Left lung (tissue), 4 donors: ENCODE measurements at regions not wholly inside any gene's neighbourhood (a gene's known extent, or its start where the extent isn't known, plus 50 kb on each side); places are given as distances from the start of the nearest gene placed in this dataset.
A peak's percentile ranks its signal among the peaks of the same experiment; 100 is the strongest.

Experiments used
- ATAC-seq: fragments of 200-7000 bp; cut with Tn5 transposase; one replicate; pipeline ENCODE4 v1.9.1; 2020; ENCODE audit warnings: moderate library complexity
- DNase-seq, 4 donors: peaks; one replicate each; pipeline ENCODE4 v3.0.0-alpha.2; 2013 to 2020
- H3K27ac ChIP-seq, 2 donors: fragments of 200-600 bp; sonication (generic) in 1 of 2; one replicate each; pipeline versions ENCODE4 v1.5.0 to v1.8.0; 2020 to 2021
- H3K27me3 ChIP-seq, 2 donors: fragments of 200-600 bp; sonication (generic) in 1 of 2; one replicate each; pipeline versions ENCODE4 v1.5.0 to v1.8.0; 2020 to 2021
- H3K36me3 ChIP-seq, 2 donors: fragments of 200-600 bp; sonication (generic) in 1 of 2; one replicate each; pipeline versions ENCODE4 v1.5.0 to v1.8.0; 2020 to 2021
- H3K4me1 ChIP-seq, 2 donors: fragments of 200-600 bp; one replicate each; pipeline ENCODE4 v1.8.0; 2021
- H3K4me3 ChIP-seq, 2 donors: fragments of 200-600 bp; sonication (generic) in 1 of 2; one replicate each; pipeline versions ENCODE4 v1.5.0 to v1.8.0; 2020 to 2021; ENCODE audit warnings: mild to moderate bottlenecking in 1 of 2
- H3K9me3 ChIP-seq, 2 donors: fragments of 200-600 bp; sonication (generic) in 1 of 2; one replicate each; pipeline versions ENCODE4 v1.5.0 to v1.8.0; 2020 to 2021
- CTCF ChIP-seq, 2 donors: fragments of 200-600 bp; sonication (generic) in 1 of 2; IDR thresholded peaks; one replicate each; pipeline versions ENCODE4 v1.5.0 to v1.8.0; 2021; ENCODE audit warnings: antibody characterized with exemption in 2 of 2
- intact Hi-C, 2 donors: fragments of 100-400 bp; cut with DNase I; formaldehyde crosslinking; loops; one replicate each; pipeline versions ENCODE4 v1.11.2 to v1.14.2; 2022
- donor health status: DM: no; HTN: yes; CAD: no.
- donor health status: DM: no; HTN: no; CAD: no.

DNA sequence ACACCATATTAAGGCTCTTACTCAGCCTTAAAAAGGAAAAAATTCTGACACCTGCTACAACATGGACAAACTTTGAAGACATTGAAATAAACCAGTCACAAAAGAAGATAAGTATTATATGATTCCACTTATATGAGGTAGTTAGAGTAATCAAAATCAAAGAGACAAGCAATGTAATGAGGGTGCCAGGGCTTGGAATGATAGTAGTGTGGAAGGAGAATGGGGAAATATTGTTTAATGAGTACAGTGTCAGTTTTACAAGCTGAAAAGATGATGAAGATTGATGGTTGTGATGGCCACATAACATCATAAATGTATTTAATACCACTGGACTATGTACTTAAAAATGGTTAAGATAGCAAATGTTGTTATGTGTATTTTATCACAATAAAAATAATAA lies 485.7 kb downstream of the SPATA31D1 start:
- Histone ChIP-seq H3K9me3 (no peaks in the 10 kb centered on the region), H3K4me3 (no peak overlapping the region), H3K4me1 (no peaks in the 10 kb centered on the region), H3K27me3 (no peaks in the 10 kb centered on the region), H3K36me3 (no peaks in the 10 kb centered on the region), H3K27ac (no peak overlapping the region)
- DNase-seq (no peak), ATAC-seq (no peak)
- TF ChIP-seq CTCF (IDR thresholded peaks at IDR 0.05) = no peak
- intact Hi-C loops = no loop called here

- no peak for DNase-seq
- H3K4me1 ChIP-seq = no peaks in the 10 kb centered on the region
- H3K27me3 ChIP-seq = no peaks in the 10 kb centered on the region
- intact Hi-C loops = no loop called here
- ATAC-seq = no peak
- H3K4me3 ChIP-seq = no peak overlapping the region
- TF ChIP-seq CTCF (IDR thresholded peaks at IDR 0.05) = no peak
- H3K27ac ChIP-seq = no peak overlapping the region
- H3K36me3 ChIP-seq = no peaks in the 10 kb centered on the region
- no peaks in the 10 kb centered on the region for H3K9me3 ChIP-seq
These were observed 487.2 kb downstream of the SPATA31D1 start for GRCh38 chr9:82475584-82476301.

DNA sequence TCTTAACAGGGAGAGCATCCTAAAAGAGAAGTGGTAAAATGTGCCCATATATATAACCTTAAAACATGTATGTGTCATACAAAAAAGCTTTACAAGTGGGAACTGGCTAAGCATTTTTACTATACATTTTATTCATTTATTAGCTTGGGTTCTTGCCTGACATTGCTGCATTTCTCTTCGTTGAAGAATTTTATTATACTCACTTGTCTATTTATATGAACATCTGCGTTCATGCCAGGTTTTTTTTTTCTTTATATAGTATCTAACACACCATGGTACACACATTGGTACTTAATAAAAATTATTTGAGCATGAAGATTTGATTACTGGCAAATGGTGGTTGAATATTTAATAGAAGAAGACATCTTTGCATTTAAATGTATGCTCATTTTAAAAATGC lies 492.3 kb downstream of the SPATA31D1 start:
- no peak for TF ChIP-seq CTCF (IDR thresholded peaks at IDR 0.05)
- no peak for DNase-seq
- Histone ChIP-seq H3K9me3 (no peaks in the 10 kb centered on the region), H3K27me3 (no peaks in the 10 kb centered on the region), H3K4me3 (no peak overlapping the region), H3K36me3 (no peaks in the 10 kb centered on the region), H3K27ac (no peak overlapping the region), H3K4me1 (no peaks in the 10 kb centered on the region)
- intact Hi-C loops = no loop called here
- ATAC-seq = no peak

- H3K27ac ChIP-seq = no peak overlapping the region
- no peaks in the 10 kb centered on the region for H3K36me3 ChIP-seq
- no peaks in the 10 kb centered on the region for H3K9me3 ChIP-seq
- no peak for DNase-seq
- H3K4me3 ChIP-seq = no peak overlapping the region
- H3K27me3 ChIP-seq = no peaks in the 10 kb centered on the region
- no peak for ATAC-seq
- no peaks in the 10 kb centered on the region for H3K4me1 ChIP-seq
- intact Hi-C loops = no loop called here
- TF ChIP-seq CTCF (IDR thresholded peaks at IDR 0.05) = no peak
These were observed 499.4 kb downstream of the SPATA31D1 start for GRCh38 chr9:82487935-82488312.

DNA sequence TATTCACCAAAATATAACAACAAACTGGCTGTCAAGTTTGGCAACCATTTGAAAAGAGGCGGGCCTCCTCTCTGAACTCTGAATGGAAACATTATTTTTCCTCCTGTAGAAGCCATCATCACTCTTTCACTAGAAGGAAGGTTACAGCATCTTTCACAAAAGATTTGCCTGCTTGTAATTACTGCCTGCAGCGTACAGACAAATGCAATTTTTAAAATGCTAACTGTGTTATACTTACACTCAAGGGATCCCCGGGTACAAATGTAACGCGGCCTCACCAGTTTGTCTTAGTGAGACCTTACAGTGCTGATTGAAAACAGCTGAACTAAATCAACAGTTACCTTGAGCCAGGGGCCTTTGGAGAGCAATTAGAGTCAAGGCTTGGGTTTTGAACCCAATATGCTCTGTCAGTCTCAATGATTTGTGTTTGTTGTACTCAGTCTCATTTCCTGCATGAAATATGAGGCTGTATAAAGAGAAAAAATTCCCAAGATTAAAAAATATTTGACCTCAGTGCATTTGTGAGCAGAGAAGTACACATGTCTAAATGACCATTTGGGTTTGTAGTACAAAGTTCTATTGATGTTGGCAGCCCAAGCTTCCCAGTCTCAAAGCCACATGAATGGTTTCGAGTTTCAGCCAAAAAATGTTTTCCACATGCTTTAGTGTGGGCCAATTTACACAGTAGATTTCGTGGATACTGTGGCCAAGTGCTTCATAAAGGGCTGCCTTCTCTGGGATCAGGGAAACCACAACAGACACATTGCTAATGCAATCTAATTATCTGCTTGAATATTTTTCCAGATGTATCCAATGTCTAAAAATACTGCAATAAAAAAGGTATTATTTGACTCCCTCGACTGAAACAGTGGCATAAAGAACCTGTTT lies 500.0 kb downstream of the SPATA31D1 start:
- DNase-seq (peak in 2 of 4 donors; percentile 84 to 87), ATAC-seq (peak; percentile 82)
- Histone ChIP-seq H3K4me3 (no peak overlapping the region), H3K9me3 (no peaks in the 10 kb centered on the region), H3K4me1 (no peaks in the 10 kb centered on the region), H3K27ac (peak overlapping the region in 1 of 2 donors; percentile 4), H3K27me3 (no peaks in the 10 kb centered on the region), H3K36me3 (no peaks in the 10 kb centered on the region)
- no peak for TF ChIP-seq CTCF (IDR thresholded peaks at IDR 0.05)
- intact Hi-C loops = no loop called here
